Activated CD8-positive, alpha-beta memory T cell treated with anti-CD3 and anti-CD28 coated beads for 48 hours (primary cell): ENCODE measurements at regions not wholly inside any gene's neighbourhood (a gene's known extent, or its start where the extent isn't known, plus 50 kb on each side); places are given as distances from the start of the nearest gene placed in this dataset.
"Not testable (repeated sequence)": the region's sequence is repeated elsewhere in the genome, so short reads cannot be mapped to it uniquely, and the experiment has no call there.

Source experiments
- DNase-seq, 3 experiments: peaks; one replicate each; pipeline ENCODE4 v3.0.0-alpha.2; 2020; ENCODE audit warnings: low read depth in 2 of 3, low spot score in 2 of 3

DNA sequence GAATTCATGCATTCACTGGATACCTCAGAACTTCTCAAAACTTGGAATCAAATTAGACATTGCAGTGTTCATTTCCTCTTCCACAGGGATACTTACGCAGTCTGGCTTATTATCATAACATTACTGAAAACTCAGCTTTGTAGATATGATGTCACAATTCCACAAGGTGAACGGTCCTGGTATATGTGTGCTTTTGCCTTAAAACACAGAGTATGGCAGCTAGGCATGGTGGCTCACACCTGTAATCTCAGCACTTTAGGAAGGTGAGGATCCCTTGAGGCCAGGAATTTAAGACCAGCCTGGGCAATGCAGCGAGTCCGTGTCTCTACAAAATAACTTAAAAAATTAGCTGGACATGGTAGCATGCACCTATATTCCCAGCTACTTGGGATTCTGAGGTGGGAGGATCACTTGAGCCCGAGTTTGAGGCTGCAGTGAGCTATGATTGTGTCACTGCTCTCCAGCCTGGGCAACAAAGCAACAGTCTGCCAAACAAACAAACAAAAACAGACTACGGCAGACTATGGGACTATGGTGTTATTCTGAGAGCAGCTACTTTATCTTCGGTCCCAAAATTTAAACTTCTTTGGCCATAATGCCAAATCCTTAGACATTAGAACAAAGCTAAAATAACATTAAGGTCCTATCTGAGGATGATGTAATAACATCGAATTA is 1191.9 kb upstream of the SLC39A10 start:
- no peak for DNase-seq

DNA sequence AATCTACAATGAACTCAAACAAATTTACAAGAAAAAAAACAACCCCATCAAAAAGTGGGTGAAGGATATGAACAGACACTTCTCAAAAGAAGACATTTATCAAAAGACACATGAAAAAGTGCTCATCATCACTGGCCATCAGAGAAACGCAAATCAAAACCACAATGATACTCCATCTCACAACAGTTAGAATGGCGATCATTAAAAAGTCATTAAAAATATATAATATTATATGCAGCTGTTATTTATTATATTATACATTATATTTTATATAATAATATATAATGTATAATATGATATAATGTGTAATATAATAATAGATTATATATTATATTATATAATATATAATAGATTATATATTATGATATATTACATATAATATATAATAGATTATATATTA is 1194.1 kb upstream of the SLC39A10 start:
- not testable (repeated sequence) for DNase-seq

DNA sequence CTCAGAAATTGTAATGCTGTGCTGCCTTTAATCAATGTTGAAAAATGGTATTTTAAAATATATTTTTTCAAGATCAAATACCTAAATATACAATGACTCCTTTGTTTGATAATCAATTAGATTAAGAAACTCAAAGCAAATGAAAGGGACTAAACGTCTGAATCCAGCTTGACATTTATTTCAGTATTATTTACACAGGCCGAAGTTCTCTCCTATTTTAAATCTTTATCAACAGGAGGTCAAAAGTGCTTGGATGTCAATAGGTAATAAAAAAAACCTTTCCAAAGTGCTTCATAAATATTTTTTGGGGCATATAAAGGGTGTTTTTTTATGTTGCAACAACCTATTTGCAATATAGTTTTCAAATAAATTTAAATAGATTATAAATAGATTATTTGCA is 1201.7 kb upstream of the SLC39A10 start:
- no peak for DNase-seq

DNA sequence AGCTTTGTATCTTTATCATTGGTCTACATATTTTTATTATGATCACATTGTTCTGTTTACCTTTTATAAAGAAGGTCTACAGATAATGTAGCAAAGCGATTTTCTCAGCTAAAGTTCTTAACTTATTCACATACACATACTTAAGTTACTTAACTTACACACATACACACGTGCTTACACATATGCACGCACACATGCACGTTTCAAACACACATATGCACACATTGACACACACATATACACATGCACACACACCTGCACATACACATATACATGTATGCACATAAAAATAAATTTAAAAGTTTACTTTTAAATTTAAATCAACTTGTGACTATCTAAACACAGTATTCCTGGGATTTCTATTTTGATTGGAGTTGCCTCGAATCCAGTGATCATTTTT is 1204.5 kb upstream of the SLC39A10 start:
- DNase-seq = no peak

DNA sequence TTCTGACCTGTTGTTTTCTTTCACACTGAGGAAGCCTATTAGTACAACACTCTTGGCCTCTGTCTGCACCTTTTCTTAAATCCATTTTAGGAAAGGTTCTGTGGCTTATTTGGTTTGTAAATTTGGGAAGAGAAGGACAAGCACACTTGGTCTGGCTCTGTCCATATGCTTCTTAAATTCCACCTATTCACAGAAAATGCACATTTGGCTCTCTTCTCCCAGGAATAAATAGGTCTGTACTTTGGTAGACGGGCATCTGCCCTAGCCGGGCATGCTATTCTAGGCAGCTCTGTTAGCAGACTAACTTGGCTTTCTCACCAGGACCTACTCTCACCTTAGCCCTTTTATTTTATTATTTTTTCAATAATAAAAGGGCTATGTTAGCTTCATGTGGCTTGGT is 1211.8 kb upstream of the SLC39A10 start:
- no peak for DNase-seq

DNA sequence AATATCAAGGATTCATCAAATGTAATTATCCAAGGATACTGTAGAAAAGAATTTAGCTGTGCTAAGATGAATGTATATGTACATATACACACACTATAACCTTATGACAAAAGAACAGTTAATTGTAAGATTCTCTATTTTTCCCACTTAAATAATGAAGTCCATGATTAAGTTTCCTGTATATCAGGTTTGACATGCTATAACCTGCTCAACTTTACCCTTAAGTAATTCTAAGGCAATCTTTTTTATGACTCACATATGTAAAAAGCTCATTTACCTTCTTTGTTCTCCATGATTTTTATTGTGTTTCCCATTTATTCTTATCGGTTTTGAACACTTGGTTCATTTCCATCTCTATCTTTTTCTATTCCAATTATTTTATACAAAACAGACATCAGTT is 1213.1 kb upstream of the SLC39A10 start:
- no peak for DNase-seq

DNA sequence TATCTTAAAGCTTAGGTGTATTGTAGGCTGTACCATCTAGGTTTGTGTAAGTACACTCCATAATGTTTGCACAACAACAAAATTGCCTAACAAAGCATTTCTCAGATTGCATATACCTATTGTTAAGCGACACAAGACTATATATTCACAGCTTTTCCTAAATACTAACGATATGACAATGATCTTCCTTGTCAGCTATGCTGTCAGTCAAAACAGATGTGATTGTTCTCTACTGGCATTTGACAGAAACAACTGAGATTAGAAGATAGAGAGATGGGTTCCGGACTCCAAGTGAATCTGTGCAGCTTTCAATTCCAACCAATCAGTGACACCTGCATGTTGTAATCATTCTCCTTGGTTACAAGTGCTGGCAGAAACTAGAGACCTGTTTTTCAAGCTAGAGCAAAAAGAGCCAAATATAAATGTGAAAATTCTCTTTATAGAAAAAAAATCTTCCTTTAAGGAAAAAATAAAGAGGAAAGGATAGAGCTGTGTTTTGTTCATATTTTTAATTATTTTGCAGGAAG is 1232.3 kb upstream of the SLC39A10 start:
- DNase-seq = no peak

DNA sequence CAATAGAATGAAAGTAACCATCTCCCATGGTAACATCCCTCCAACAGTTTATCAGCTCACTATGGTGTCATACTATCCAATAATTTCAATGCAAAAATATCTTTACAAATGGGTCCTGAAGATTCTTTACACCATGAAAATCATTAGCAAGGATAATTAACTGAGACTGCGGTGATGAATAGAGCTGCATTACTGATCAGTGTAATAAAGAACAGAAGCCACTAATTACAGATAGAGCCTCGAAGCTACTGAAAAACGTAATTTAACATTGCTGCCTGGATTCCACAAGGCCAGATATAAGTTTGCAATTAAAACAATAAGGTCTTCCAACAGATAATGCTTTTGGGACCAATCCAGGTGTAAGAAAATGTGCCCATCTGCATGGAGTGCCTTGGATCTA is 1245.8 kb upstream of the SLC39A10 start:
- no peak for DNase-seq

DNA sequence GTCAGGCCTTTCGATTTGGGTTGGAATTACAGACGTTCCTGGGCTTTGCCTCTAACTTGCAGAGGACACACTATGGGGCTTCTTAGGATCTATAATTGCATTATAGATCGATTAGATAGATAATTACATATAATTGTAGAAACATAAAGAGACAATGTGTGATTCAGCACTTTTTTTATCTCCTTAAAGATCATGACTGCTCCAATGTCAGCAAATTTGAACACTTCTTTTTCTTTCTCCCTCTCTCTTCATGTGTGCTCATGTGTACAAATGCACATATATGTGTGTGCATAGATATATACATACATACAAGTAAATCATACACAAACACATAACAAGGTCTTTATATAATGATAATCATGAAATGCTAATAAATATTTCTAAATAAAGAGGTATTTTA is 1261.2 kb upstream of the SLC39A10 start:
- no peak for DNase-seq

DNA sequence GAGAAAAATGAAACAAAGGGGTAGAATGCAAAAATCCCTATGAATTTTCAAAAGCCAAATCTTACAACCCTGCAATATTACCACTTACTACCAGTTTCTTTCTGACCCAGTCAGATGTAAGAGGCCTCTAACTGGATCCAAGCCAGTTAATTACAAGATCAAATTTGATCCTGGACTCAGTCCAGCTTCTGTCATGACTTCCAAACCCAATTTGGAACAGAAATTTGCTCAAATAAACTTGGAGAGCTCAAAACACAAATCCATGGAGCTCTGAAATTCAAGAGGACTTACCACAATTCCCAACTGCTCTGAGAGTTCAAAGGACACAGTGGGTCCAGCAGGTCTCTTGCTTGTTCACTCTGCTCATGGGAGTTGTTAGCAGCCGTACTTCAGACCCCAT is 1271.7 kb upstream of the SLC39A10 start:
- no peak for DNase-seq

DNA sequence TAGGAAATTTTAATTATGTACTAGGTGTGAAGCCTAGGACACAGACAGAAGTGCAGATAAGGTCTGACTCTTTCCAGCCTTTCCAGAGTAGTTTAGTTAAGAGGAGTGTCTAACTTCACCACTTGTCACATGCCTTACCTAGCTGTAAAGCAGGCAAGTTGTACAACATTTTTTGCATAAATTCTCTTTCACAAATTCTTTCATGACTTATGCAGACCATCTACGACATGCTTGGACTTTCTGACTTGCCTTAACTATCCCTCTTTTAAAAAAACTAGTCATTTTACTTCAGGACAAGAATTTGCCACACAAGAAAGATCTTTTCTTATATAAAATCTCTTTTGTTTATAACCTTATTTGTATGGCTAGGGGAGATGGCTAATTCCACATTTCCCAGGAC is 1273.6 kb upstream of the SLC39A10 start:
- no peak for DNase-seq

DNA sequence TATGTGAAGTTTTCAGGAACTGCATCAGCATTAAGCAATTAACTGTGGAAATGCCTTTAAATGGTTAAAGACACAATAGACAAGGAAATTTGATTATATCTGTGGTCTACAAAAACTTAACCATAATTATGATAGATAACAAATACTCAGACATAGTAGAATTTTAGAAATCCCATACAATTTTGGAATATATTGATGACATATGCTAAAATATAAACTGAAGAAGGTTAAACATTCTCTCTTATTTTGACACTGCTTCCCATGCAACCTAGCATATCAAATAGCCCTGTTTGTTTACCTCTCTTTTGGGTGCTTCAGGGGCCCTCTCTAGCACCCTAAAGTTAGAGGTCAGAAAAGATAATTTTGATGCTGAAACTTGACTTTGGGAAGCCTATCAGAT is 1274.8 kb upstream of the SLC39A10 start:
- DNase-seq = no peak

DNA sequence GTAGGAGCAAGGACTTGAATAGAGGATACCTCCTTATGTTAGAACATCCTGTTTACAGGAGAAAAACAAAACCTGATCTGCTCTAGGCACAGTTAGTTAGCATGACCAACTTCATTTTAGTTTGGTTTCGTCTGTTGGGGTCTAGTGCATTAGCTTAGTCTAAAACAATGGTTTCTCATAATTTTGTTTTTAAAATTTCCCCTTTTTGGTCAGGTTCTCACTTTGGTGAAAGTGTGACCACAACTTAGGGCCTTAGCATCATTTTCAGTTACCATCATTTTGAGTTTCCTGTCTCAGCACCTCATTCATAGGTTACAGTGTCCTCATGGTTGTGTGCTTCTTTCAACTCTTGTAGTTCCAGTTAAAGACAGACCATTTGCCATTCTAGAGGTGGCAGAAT is 1277.0 kb upstream of the SLC39A10 start:
- DNase-seq = no peak

DNA sequence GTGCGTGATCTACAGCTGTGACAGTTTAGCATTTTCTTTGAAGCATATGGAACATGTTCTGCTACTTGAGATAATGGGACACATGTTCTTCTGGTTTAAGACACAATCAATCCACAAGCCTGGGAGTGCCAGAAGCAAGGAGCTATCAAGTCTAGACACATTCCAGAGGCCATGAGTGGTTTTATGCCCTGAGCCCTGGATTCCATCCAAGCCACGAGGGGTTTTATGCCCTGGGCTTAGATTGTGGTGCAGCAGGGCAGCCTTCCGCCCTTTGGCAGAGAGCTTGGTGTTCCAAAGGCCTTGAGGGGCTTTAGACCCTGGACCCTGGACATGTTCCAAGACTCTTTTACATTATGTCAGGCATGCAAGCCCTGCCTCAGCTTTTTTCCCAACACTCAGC is 1289.6 kb upstream of the SLC39A10 start:
- DNase-seq = not testable (repeated sequence)

DNA sequence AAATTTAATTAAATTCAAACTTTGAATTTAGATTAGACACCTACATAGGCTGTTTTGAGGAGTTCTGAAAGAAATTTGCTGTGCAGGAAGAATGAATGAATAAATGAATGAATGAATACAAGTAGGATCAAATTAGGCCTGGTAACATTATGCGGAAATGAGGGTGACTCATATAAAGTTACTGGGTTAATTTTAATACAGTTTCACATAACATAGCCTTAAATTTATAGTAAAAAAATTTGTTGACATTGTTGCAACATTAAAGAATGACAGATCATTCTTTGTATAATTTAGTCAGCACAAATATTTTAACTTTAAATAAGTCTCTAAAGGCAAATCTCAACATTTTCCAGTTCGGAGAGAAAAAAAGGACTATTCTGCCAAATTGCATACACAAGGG is 1293.1 kb upstream of the SLC39A10 start:
- no peak for DNase-seq

DNA sequence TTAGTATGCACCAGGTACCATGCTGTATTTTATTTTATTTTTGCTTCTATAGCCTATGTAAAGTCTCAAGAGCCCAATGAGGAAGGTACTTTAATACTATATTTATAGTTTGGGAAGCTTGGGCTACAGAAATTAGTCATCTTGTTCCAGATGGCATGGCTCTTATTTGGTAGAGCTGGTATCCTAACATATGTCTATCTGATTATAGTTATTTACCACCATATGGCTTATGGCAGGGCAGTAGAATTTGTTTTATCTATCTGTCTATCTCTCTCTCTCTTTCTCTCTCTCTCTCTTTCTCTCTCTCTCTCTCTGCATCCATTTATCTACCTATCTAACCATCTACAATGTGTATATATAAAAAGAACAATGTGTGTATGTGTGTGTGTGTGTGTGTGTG is 1293.7 kb upstream of the SLC39A10 start:
- DNase-seq = no peak

DNA sequence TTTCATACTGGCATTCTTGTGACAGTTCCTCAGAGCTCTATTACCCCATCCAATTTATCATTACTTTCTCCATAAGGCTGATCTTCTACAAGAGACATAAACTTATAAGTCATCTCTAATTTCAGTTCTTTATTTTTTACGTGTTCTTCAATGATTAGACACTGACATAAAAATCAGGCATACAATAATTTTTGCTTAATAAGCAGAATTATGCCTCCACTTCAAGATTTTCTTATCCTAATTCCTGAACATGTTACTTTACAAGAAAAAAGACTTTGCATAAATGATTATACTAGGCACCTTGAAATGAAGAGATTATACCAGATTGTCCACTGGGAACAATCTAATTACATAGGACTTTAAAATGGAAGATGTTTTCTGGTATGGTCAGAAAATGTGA is 1304.5 kb upstream of the SLC39A10 start:
- DNase-seq = no peak

DNA sequence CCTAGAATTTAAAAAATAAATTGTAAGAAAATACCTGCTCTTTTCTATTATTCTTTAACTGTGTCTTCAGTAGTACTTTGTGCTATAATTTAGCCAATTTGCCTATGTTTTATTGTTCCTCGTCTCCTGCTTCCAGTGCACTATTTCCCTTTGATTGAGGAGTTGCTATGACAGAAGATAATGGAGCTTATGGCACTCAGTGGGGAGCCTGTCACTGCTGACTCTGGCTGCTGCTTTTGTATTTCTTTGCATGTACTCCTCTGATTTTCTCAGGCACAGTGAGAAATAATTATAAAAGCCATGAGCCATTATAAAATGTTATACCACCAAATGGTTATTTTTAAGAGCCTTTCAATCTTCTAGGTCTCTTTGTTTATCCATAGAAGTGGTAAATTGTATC is 1310.8 kb upstream of the SLC39A10 start:
- no peak for DNase-seq

DNA sequence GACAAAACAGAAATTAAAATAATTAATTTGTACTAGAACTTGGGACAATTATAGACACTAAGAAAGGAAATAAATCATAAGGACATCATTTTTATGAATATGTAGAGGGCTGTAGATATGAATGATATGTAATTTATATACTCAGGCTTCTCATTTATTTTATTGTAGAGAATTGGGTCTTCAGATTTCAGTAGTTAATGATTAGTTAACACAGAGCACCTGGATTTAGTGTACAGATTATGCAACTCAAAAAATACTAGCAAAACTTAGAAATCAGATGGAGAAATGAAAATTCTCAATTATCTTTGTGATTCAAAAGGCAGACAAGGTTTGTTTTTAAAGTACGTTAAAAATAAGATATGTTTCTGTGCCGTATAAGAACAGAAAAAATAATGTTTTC is 1311.7 kb upstream of the SLC39A10 start:
- DNase-seq = no peak

DNA sequence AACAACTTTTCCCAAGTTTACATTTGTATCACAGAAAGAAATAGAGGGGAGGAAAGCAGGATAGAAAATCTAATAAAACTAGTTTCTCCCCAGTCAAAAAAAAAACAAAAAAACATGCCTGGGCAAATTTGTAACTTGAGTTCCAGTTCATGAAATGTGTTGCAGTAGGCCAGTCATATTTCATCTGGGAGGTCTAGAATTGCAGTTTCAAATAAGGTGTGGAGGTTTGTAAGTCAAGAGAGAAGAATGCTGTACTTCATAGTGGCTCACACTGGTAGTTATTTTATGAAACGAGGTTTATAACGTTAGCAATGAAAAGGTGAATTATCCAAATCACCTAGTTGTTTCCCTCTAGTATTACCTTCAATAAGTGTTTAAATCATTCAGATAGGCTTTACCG is 1313.9 kb upstream of the SLC39A10 start:
- DNase-seq = no peak

DNA sequence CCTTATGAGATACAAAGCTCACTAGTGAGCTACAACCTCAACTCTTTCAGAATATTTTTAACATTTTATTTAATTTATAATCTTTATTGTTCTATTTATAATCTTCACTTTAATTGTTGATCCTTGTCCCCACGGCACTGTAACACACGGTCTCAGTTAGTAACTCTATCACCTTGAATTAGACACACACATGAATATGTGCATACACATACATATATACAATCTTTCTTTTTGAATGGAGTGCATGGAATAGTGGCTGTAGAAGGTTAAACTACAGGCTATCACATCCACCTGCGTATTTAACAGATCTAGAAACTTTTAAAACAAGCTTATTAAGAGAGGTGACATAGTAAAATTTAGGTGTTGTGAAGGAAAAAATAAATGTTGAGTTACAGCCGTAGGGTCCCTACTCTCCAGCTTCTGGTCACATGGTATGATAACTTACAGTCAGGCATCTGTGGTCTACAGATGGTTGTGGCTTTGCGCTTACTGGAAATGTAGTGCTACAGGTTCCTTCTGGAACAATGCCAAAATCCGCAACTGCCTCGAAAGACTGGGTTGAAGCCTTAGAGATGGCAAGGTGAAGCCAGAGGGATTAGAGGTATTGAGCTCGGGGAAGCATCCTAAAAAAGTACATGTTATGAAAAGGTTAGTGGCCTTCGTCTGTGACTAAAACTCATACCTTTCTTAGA is 1324.1 kb upstream of the SLC39A10 start:
- no peak for DNase-seq

DNA sequence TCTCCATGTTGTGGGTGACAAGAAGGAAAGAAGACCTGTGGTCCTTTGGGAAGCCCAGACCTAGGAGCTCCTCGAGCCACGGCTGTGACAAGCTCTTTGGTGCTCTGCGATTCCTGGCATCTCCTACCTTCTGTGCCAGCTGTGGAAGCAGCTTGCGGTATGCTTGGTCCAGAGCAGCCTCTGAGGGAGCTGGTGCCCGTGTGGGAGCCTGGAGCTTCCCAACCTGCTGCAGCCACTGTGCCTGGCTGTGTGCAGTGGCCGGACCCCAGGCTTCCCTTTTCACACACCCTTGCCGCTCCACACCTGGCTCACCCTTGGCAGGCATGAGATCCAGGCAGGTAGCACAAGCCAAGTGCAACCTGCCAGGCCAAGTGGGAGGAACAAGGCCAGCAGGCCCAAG is 1328.6 kb upstream of the SLC39A10 start:
- DNase-seq = no peak
